ENCODE measurements at regions not wholly inside any gene's neighbourhood (a gene's known extent, or its start where the extent isn't known, plus 50 kb on each side); places are given as distances from the start of the nearest gene placed in this dataset.
"Not testable (repeated sequence)": the region's sequence is repeated elsewhere in the genome, so short reads cannot be mapped to it uniquely, and the experiment has no call there.

GRCh38 chr1:233722212-233722979 lies 108.5 kb downstream of the KCNK1 start:
- no peak for DNase-seq
- ATAC-seq: peak; percentile 76
- intact Hi-C loops (cut with micrococcal nuclease): no loop called here

GRCh38 chr1:233723387-233723786 lies 109.5 kb downstream of the KCNK1 start:
- intact Hi-C loops (cut with micrococcal nuclease): no loop called here
- peak; percentile 87 for ATAC-seq

GRCh38 chr1:233724131-233724631 lies 110.3 kb downstream of the KCNK1 start:
- DNase-seq; intact Hi-C loops (cut with micrococcal nuclease); ATAC-seq: not testable (repeated sequence)

More at GRCh38 chr1:233723387-233723786, 109.5 kb downstream of the KCNK1 start:
- DNase-seq: peak; percentile 66

GRCh38 chr1:233725423-233725822 lies 111.5 kb downstream of the KCNK1 start:
- ATAC-seq (no peak), DNase-seq (no peak)
- intact Hi-C loops (cut with micrococcal nuclease): no loop called here

GRCh38 chr1:233728721-233729120 lies 114.8 kb downstream of the KCNK1 start:
- DNase-seq (no peak), ATAC-seq (no peak)
- intact Hi-C loops (cut with micrococcal nuclease): no loop called here

- intact Hi-C loops (cut with micrococcal nuclease): no loop called here
- no peak for DNase-seq
These were observed 116.5 kb downstream of the KCNK1 start for GRCh38 chr1:233730380-233730779.

GRCh38 chr1:233730809-233731208 lies 116.9 kb downstream of the KCNK1 start:
- ATAC-seq (peak; percentile 22), DNase-seq (no peak)
- intact Hi-C loops (cut with micrococcal nuclease): no loop called here

More at GRCh38 chr1:233730380-233730779, 116.5 kb downstream of the KCNK1 start:
- no peak for ATAC-seq

GRCh38 chr1:233732206-233732605 lies 118.3 kb downstream of the KCNK1 start:
- intact Hi-C loops (cut with micrococcal nuclease): no loop called here
- peak; percentile 75 for ATAC-seq

GRCh38 chr1:233734456-233734855 lies 120.5 kb downstream of the KCNK1 start:
- ATAC-seq (no peak), DNase-seq (no peak)
- intact Hi-C loops (cut with micrococcal nuclease): no loop called here

More at GRCh38 chr1:233732206-233732605, 118.3 kb downstream of the KCNK1 start:
- DNase-seq: peak; percentile 56

GRCh38 chr1:233735331-233735730 lies 121.4 kb downstream of the KCNK1 start:
- intact Hi-C loops (cut with micrococcal nuclease): no loop called here
- ATAC-seq (no peak), DNase-seq (no peak)

GRCh38 chr1:233735847-233736246 lies 121.9 kb downstream of the KCNK1 start:
- ATAC-seq (no peak), DNase-seq (no peak)
- intact Hi-C loops (cut with micrococcal nuclease): no loop called here

GRCh38 chr1:233737341-233737740 lies 123.4 kb downstream of the KCNK1 start:
- ATAC-seq (no peak), DNase-seq (no peak)
- intact Hi-C loops (cut with micrococcal nuclease): no loop called here

GRCh38 chr1:233738396-233738795 lies 124.5 kb downstream of the KCNK1 start:
- DNase-seq (no peak), ATAC-seq (no peak)
- intact Hi-C loops (cut with micrococcal nuclease): no loop called here

GRCh38 chr1:233738850-233739249 lies 124.9 kb downstream of the KCNK1 start:
- ATAC-seq (no peak), DNase-seq (no peak)
- intact Hi-C loops (cut with micrococcal nuclease): no loop called here

- no peak for ATAC-seq
- intact Hi-C loops (cut with micrococcal nuclease): no loop called here
- DNase-seq: no peak
These were observed 131.0 kb downstream of the KCNK1 start for GRCh38 chr1:233744779-233745513.

- ATAC-seq (no peak), DNase-seq (no peak)
- intact Hi-C loops (cut with micrococcal nuclease): no loop called here
These were observed 136.2 kb downstream of the KCNK1 start for GRCh38 chr1:233750139-233750538.

GRCh38 chr1:233759665-233760064 lies 144.8 kb upstream of the SLC35F3 start:
- DNase-seq: no peak
- intact Hi-C loops (cut with micrococcal nuclease): no loop called here
- ATAC-seq: no peak

- ATAC-seq; DNase-seq; intact Hi-C loops (cut with micrococcal nuclease): not testable (repeated sequence)
These were observed 140.2 kb upstream of the SLC35F3 start for GRCh38 chr1:233764304-233764703.

- intact Hi-C loops (cut with micrococcal nuclease): no loop called here
- ATAC-seq (no peak), DNase-seq (no peak)
These were observed 126.9 kb upstream of the SLC35F3 start for GRCh38 chr1:233777566-233777965.

- intact Hi-C loops (cut with micrococcal nuclease): no loop called here
- ATAC-seq (no peak), DNase-seq (no peak)
These were observed 124.4 kb upstream of the SLC35F3 start for GRCh38 chr1:233780049-233780448.
